PFSK-1 (cell line): ENCODE measurements at regions not wholly inside any gene's neighbourhood (a gene's known extent, or its start where the extent isn't known, plus 50 kb on each side); places are given as distances from the start of the nearest gene placed in this dataset.

Experiments used
- FOXP2 ChIP-seq: optimal IDR thresholded peaks from 2 replicates; pipeline ENCODE3; 2011; ENCODE audit warnings: borderline replicate concordance, control low read depth, inconsistent platforms; ENCODE audit not compliant: insufficient read depth; ENCODE audit errors: extremely low read length, extremely low read depth
- POLR2AphosphoS5 ChIP-seq: IDR thresholded peaks from 2 replicates; pipeline ENCODE4 v1.6.1; 2012; ENCODE audit warnings: low read depth, mild to moderate bottlenecking, control low read depth, low read length, moderate library complexity
- SIN3A ChIP-seq: IDR thresholded peaks from 2 replicates; pipeline ENCODE4 v1.6.1; 2012; ENCODE audit warnings: mild to moderate bottlenecking, low read length, moderate library complexity, borderline replicate concordance; ENCODE audit not compliant: insufficient read depth
- TF ChIP-seq, protein P1 (sequence below), 2 experiments: IDR thresholded peaks; 2 replicates each; pipeline versions ENCODE4 v1.6.1 to v1.8.0; 2011 to 2012; ENCODE audit warnings: low read depth in 2 of 2, low read length in 2 of 2, control low read depth in 1 of 2, inconsistent platforms in 1 of 2, mild to moderate bottlenecking in 1 of 2, moderate library complexity in 1 of 2; ENCODE audit not compliant: insufficient read depth in 1 of 2

DNA sequence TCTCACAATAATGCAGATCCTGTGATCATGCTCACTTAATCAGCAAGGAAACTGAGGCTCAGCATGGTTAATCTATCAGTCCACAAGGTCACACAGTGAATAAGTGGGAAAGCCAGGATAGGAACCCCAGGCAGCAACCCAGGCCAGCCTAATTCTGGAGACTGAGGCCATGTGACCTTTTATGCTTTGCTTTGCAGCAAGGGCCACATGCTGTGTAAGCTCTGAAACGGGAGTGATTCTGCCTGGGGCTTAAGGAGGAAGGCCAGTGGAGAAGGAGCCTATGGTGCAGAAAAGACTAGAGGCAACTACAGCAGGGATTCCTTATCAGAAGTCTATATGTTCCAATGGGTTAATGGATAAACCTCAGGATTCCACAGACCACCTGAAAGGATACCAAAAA lies 157.6 kb upstream of the PPP2R3A start:
- no peak for TF ChIP-seq POLR2AphosphoS5
- no peak for TF ChIP-seq SIN3A
- no peak for TF ChIP-seq FOXP2
- TF ChIP-seq, protein P1, sequence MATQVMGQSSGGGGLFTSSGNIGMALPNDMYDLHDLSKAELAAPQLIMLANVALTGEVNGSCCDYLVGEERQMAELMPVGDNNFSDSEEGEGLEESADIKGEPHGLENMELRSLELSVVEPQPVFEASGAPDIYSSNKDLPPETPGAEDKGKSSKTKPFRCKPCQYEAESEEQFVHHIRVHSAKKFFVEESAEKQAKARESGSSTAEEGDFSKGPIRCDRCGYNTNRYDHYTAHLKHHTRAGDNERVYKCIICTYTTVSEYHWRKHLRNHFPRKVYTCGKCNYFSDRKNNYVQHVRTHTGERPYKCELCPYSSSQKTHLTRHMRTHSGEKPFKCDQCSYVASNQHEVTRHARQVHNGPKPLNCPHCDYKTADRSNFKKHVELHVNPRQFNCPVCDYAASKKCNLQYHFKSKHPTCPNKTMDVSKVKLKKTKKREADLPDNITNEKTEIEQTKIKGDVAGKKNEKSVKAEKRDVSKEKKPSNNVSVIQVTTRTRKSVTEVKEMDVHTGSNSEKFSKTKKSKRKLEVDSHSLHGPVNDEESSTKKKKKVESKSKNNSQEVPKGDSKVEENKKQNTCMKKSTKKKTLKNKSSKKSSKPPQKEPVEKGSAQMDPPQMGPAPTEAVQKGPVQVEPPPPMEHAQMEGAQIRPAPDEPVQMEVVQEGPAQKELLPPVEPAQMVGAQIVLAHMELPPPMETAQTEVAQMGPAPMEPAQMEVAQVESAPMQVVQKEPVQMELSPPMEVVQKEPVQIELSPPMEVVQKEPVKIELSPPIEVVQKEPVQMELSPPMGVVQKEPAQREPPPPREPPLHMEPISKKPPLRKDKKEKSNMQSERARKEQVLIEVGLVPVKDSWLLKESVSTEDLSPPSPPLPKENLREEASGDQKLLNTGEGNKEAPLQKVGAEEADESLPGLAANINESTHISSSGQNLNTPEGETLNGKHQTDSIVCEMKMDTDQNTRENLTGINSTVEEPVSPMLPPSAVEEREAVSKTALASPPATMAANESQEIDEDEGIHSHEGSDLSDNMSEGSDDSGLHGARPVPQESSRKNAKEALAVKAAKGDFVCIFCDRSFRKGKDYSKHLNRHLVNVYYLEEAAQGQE (IDR thresholded peaks at IDR 0.05; ENCODE audit: insufficient read depth in 1 of 2, low read depth in 2 of 2, low read length in 2 of 2) = no peak
